ENCODE measurements at regions not wholly inside any gene's neighbourhood (a gene's known extent, or its start where the extent isn't known, plus 50 kb on each side); places are given as distances from the start of the nearest gene placed in this dataset.

DNA sequence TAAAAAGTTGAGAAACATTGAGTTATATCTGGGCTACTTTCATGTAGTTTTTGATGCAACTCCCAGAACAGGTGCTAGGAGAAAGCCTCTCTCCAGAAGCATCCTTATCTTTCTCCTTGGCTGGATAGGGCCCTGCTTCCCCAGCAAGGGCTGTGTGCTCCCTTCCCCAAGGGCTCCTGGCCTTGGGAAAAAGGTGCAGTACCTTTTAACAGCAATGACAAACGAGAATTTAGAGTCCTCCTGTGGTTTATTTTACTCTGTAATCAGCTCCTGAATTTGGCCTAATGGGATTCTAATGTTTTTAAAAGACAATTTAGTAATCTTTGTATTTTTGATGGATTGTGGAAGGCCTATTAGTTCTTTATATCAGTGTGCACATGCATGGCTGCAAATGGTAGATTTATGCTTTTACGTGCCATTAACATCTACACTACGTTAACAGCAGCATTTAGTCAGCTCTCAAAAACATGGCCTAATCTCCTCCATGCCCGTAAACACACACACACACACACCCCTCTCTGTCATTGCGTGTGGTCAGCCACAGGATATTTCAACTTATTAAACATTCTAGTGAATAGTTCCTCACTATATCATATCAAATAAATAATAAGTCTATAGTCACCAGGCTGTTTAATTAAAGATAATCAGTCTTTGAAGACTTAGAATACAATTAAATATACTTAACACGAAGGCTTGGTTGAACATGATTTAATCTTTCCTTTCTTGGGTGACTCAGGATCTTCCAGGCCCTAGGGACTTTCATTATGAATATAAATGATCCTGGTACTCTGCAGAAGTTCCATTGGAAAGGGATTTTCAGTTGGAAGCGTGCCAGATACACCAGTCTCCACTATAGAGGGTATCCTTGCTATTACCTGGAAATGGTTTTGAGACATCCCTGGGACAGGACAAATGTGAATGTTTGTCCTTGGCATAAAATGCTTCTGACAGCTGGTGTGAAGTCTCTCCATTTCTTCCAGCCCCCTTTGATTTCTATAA lies 181.4 kb upstream of the PWP1 start:
- peaks cover 5% of the 10 kb centered on the region for H3K4me1 ChIP-seq
- no peaks in the 10 kb centered on the region for H3K36me3 ChIP-seq (ENCODE audit: control insufficient read depth, insufficient read depth, low read length)
- H3K9me3 ChIP-seq (ENCODE audit: control insufficient read depth, low read length), result no peaks in the 10 kb centered on the region
- H3K4me2 ChIP-seq (ENCODE audit: low read length), result no peak overlapping the region
- TF ChIP-seq, protein P1, sequence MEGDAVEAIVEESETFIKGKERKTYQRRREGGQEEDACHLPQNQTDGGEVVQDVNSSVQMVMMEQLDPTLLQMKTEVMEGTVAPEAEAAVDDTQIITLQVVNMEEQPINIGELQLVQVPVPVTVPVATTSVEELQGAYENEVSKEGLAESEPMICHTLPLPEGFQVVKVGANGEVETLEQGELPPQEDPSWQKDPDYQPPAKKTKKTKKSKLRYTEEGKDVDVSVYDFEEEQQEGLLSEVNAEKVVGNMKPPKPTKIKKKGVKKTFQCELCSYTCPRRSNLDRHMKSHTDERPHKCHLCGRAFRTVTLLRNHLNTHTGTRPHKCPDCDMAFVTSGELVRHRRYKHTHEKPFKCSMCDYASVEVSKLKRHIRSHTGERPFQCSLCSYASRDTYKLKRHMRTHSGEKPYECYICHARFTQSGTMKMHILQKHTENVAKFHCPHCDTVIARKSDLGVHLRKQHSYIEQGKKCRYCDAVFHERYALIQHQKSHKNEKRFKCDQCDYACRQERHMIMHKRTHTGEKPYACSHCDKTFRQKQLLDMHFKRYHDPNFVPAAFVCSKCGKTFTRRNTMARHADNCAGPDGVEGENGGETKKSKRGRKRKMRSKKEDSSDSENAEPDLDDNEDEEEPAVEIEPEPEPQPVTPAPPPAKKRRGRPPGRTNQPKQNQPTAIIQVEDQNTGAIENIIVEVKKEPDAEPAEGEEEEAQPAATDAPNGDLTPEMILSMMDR (IDR thresholded peaks at IDR 0.05), result no peak
- no peaks in the 10 kb centered on the region for H3K27me3 ChIP-seq (ENCODE audit: control insufficient read depth, insufficient read depth, low read length)
- peaks cover 37% of the 10 kb centered on the region for H3K79me2 ChIP-seq
- H2AFZ ChIP-seq, result no peak overlapping the region
- H3K4me3 ChIP-seq (ENCODE audit: low read depth, low read length), result no peak overlapping the region
- no peak overlapping the region for H3K9ac ChIP-seq
- no peak overlapping the region for H3K27ac ChIP-seq

DNA sequence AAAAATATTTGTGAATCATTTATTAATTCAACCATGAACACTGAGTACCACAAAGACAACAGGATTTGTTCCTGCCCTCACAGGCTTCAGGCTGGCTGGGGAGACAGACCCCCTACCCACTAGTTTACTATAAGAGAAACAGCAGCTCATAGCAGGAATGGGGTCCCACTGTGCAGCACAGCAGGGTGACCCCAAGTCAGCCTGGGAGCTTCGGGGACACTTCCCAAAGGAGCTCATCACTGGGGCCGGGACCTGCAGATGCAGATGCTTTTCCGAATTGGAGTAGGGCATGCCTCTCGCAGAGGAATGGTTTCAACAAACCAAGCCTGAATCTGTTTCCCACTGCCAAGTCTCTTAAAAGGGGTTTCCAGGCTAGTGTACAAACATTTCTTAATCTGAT lies 176.2 kb upstream of the PWP1 start:
- Histone ChIP-seq H2AFZ (no peak overlapping the region), H3K27me3 (ENCODE audit: control insufficient read depth, insufficient read depth, low read length) (no peaks in the 10 kb centered on the region), H3K79me2 (peaks cover 17% of the 10 kb centered on the region), H3K27ac (no peak overlapping the region), H3K4me1 (peaks cover 17% of the 10 kb centered on the region), H3K4me2 (ENCODE audit: low read length) (no peak overlapping the region), H3K9me3 (ENCODE audit: control insufficient read depth, low read length) (no peaks in the 10 kb centered on the region), H3K9ac (no peak overlapping the region), H3K4me3 (ENCODE audit: low read depth, low read length) (no peak overlapping the region), H3K36me3 (ENCODE audit: control insufficient read depth, insufficient read depth, low read length) (no peaks in the 10 kb centered on the region)
- TF ChIP-seq, protein P1 (IDR thresholded peaks at IDR 0.05), result no peak

DNA sequence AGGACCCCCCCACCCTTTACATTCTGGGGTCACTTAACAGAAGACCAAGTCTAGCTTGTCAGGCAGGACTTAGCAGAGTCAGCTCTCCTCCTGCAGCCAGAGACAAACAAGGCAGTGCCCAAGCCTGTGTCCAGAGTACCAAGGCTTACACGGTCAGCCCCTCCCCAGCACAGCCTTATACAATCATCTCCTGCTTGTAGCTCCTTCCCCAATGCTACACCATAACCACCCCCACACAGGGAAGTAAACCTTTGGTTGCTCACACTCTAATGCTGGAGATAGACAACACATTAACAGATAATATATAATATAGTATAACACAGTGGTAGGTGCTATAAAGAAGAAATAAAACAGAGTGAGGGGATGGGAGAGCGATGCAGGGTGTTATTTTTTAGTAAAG lies 175.4 kb upstream of the PWP1 start:
- Histone ChIP-seq H3K27me3 (ENCODE audit: control insufficient read depth, insufficient read depth, low read length) (no peaks in the 10 kb centered on the region), H3K4me2 (ENCODE audit: low read length) (no peak overlapping the region), H3K36me3 (ENCODE audit: control insufficient read depth, insufficient read depth, low read length) (no peaks in the 10 kb centered on the region), H2AFZ (no peak overlapping the region), H3K4me3 (ENCODE audit: low read depth, low read length) (no peak overlapping the region), H3K4me1 (peaks cover 21% of the 10 kb centered on the region), H3K9ac (no peak overlapping the region), H3K27ac (no peak overlapping the region), H3K9me3 (ENCODE audit: control insufficient read depth, low read length) (no peaks in the 10 kb centered on the region), H3K79me2 (peaks cover 21% of the 10 kb centered on the region)
- TF ChIP-seq, protein P1 (IDR thresholded peaks at IDR 0.05), result no peak

DNA sequence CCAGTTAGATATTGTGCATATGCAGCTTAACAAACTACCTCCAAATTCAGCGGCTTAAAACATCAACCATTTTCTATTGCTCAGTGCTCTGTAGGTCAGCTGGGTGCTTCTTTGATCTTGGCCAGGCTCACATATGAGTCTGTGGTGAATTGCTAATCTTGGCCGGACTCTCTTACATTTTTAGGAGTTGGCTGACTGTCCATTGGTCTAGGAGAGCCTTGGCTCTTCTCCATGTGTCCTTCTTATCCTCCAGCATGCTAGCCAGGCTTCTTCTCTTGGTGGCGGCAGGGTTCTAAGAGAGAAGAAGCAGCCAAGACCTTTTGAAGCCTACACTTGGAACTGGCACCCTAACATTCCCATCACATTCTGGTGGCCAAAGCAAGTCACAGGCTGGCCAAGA lies 174.3 kb upstream of the PWP1 start:
- Histone ChIP-seq H2AFZ (no peak overlapping the region), H3K9ac (no peak overlapping the region), H3K4me1 (peaks cover 24% of the 10 kb centered on the region), H3K4me2 (ENCODE audit: low read length) (no peak overlapping the region), H3K9me3 (ENCODE audit: control insufficient read depth, low read length) (no peaks in the 10 kb centered on the region), H3K27me3 (ENCODE audit: control insufficient read depth, insufficient read depth, low read length) (no peaks in the 10 kb centered on the region), H3K27ac (no peak overlapping the region), H3K36me3 (ENCODE audit: control insufficient read depth, insufficient read depth, low read length) (no peaks in the 10 kb centered on the region), H3K4me3 (ENCODE audit: low read depth, low read length) (no peak overlapping the region), H3K79me2 (peaks cover 19% of the 10 kb centered on the region)
- TF ChIP-seq, protein P1 (IDR thresholded peaks at IDR 0.05), result no peak
